ENCODE measurements at regions not wholly inside any gene's neighbourhood (a gene's known extent, or its start where the extent isn't known, plus 50 kb on each side); places are given as distances from the start of the nearest gene placed in this dataset.

- no peak for TF ChIP-seq CTCF (IDR thresholded peaks at IDR 0.05; ENCODE audit: extremely low read depth, insufficient read depth, missing control alignments)
- DNase-seq (ENCODE audit: low spot score), result no peak
- in situ Hi-C loops (cut with MboI; ENCODE audit: low pct_unique_long_range_greater_than_20kb, low sequenced_read_pairs, unreplicated experiment), result no loop called here
Observed at GRCh38 chr13:64255988-64256387, 2840.3 kb upstream of the PCDH20 start.

- no peak for TF ChIP-seq CTCF (IDR thresholded peaks at IDR 0.05; ENCODE audit: extremely low read depth, insufficient read depth, missing control alignments)
- no peak for DNase-seq (ENCODE audit: low spot score)
- in situ Hi-C loops (cut with MboI; ENCODE audit: low pct_unique_long_range_greater_than_20kb, low sequenced_read_pairs, unreplicated experiment), result no loop called here
Observed at GRCh38 chr13:64248371-64249065, 2832.9 kb upstream of the PCDH20 start.

GRCh38 chr13:64239372-64239771 is 2823.7 kb upstream of the PCDH20 start:
- DNase-seq (ENCODE audit: low spot score), result no peak
- no peak for TF ChIP-seq CTCF (IDR thresholded peaks at IDR 0.05; ENCODE audit: extremely low read depth, insufficient read depth, missing control alignments)
- in situ Hi-C loops (cut with MboI; ENCODE audit: low pct_unique_long_range_greater_than_20kb, low sequenced_read_pairs, unreplicated experiment), result no loop called here

- TF ChIP-seq CTCF (IDR thresholded peaks at IDR 0.05; ENCODE audit: extremely low read depth, insufficient read depth, missing control alignments), result no peak
- in situ Hi-C loops (cut with MboI; ENCODE audit: low pct_unique_long_range_greater_than_20kb, low sequenced_read_pairs, unreplicated experiment), result no loop called here
- DNase-seq (ENCODE audit: low spot score), result no peak
Observed at GRCh38 chr13:64234255-64234654, 2818.6 kb upstream of the PCDH20 start.

- no peak for DNase-seq (ENCODE audit: low spot score)
- in situ Hi-C loops (cut with MboI; ENCODE audit: low pct_unique_long_range_greater_than_20kb, low sequenced_read_pairs, unreplicated experiment), result no loop called here
- no peak for TF ChIP-seq CTCF (IDR thresholded peaks at IDR 0.05; ENCODE audit: extremely low read depth, insufficient read depth, missing control alignments)
Observed at GRCh38 chr13:64223016-64223415, 2807.4 kb upstream of the PCDH20 start.

- no peak for TF ChIP-seq CTCF (IDR thresholded peaks at IDR 0.05; ENCODE audit: extremely low read depth, insufficient read depth, missing control alignments)
- in situ Hi-C loops (cut with MboI; ENCODE audit: low pct_unique_long_range_greater_than_20kb, low sequenced_read_pairs, unreplicated experiment), result no loop called here
- DNase-seq (ENCODE audit: low spot score), result no peak
Observed at GRCh38 chr13:64206430-64207225, 2791.0 kb upstream of the PCDH20 start.

Data from GM13977 (cell line).